HG03039 (cell line): ENCODE measurements at regions not wholly inside any gene's neighbourhood (a gene's known extent, or its start where the extent isn't known, plus 50 kb on each side); places are given as distances from the start of the nearest gene placed in this dataset.
"Not testable (repeated sequence)": the region's sequence is repeated elsewhere in the genome, so short reads cannot be mapped to it uniquely, and the experiment has no call there.

Experiments used
- ATAC-seq: cut with Tn5 transposase; IDR thresholded peaks from one replicate; pipeline ENCODE4 v1.9.1; 2021; ENCODE audit warnings: mild to moderate bottlenecking, moderate library complexity; ENCODE audit not compliant: unreplicated experiment

DNA sequence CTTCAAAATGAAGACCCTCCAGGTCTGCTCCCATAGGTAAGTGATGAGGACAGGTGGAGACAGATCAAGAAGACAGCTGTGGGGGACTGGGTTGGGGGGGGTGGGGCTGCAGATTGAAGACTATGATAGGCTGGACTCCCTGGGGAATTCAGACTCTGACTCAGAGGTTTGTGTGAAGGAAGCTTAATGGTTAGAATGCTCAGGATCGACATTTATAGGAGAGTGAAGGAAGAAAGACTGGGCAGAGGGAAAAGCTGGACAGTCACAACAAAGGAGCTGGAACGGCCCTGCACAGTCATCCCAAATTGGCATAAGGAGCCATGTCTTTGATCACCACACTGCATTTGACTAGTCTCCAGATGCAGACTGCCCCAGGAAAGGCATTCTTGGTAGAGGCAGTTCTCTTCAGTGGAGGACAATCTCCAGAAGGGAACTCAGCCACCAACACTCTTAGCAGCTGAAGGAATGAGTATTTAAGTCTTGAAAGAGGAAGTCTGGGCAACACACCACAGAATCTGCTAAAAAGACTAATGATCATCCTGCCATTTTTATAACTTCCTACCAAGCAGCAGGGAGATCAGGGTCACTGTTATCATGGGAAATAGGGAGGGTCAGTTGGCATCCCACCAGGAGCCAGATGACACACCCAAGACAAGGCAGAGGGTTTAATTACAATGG is 120.0 kb upstream of the ZC3H11B start:
- no peak for ATAC-seq

GRCh38 chr1:219731771-219732170 is 118.9 kb upstream of the ZC3H11B start:
- no peak for ATAC-seq

DNA sequence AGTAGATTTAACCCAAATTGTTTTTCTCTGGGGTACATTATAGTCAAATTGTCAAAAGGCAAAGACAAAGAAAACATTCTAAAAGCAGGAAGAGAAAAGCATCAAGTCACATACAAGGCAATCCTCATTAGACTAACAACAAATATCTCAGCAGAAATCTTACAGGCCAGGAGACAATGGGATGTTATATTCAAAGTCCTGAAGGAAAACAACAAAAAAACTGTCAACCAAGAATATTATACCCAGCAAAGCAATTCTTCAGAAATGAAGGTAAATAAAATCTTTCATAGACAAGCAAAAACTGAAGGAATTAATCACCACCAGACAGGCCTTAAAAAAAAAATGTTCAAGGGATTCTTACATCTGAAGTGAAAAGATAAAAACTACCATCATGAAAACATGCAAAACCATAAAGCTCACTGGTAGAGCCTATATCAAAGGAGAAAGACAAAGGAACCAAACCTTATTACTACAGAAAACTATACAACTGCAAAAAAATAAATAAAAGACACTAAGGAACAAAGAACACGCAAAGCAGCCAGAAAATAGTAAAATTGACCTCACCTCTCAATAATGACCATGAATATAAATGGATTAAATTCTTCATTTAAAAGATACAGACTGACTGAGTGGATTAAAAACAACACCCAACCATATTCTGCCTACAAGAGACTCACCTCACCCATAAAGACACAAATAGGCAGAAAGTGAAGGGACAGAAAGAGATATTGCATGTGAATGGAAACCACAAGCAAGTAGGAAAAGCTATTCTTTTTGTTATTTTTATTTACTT is 113.8 kb upstream of the ZC3H11B start:
- ATAC-seq: no peak

DNA sequence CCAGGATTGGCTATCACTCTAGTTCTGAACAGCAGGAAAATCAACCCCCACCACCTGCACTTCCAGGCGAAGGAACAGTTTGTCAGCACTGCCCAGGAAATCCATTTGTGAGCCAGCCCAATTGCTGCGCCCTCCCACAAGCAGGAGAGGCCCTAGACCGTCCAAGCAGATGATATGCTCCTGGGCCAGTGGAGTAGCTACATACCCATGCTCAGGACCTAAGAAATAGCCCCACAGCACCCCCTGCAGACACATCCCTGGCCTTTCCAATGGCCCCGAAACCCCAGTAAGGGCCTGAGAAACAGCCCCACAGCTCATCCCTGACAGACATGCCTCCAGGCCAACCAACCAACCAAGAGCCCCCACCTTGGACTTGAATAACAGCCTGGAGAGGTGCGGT is 111.5 kb upstream of the ZC3H11B start:
- ATAC-seq: no peak

DNA sequence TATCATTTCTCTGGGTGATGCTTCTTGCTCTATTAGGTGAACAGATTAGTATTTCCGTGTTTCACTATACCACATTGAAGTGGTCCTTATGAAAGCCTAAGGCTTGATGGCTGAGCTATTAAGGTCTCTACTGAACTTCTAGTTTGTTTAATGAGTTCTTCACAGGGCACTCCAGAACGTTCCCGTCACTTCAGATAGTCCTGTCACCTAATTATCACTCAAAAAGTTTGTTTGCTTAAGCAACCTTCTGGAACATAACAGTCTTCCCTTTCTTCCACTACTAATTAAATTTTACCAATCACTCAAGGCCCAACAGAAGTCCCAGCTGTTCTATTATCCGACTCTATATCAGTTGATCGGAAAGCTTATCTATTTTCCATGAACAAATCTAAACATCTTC is 104.6 kb upstream of the ZC3H11B start:
- no peak for ATAC-seq

- no peak for ATAC-seq
Measured at GRCh38 chr1:219716611-219717114, 103.8 kb upstream of the ZC3H11B start.

- ATAC-seq: no peak
Measured at GRCh38 chr1:219713981-219714381, 101.1 kb upstream of the ZC3H11B start.

DNA sequence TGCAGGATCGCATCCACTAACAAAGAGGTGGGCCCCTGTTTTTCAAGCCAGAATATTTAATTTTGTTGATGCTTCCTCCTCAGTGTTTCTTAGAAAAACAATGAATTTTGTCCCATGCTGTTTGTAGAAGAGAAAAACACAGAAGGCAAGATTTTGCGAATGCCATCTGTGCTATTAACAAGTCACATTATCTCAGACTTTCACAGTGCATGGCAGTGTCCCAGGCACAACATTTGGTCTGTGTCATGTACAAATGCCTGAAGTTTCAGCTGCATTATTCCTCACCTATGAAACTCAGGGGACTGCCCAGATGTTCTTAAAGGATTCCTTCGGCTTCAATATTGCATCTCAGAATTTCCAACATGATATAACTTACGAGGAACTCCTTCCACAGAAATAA is 99.6 kb upstream of the ZC3H11B start:
- no peak for ATAC-seq

- ATAC-seq: no peak
Measured at GRCh38 chr1:219710529-219711194, 97.8 kb upstream of the ZC3H11B start.

DNA sequence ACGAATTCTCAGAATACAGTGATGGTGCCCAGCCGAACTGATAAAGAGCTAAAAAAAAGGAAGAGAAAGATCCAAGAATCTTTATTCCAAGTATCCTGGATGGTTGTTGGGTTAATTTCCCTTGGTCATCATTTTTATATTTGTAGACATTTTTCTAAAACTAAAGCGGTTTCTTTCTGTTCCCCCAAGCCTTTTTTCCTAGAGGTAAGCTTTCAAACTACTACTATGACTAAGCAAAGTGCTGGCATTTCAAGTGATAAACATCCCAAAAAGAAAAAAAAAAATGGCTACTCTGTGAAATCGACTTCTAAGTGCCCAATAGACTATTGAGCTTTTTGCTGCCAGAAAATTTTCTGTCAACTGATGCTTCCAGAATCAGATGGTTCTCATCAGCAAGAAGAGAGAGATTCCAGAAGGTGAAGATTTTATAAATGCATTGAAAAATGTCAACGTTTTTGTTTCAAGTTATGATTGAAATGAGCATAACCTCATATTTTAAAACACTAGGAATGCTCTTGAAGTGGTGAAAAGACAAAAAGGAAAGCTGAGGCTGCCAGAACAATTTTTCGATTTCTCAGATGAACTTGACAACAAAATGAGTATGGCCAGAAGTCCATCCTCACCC is 96.1 kb upstream of the ZC3H11B start:
- no peak for ATAC-seq

DNA sequence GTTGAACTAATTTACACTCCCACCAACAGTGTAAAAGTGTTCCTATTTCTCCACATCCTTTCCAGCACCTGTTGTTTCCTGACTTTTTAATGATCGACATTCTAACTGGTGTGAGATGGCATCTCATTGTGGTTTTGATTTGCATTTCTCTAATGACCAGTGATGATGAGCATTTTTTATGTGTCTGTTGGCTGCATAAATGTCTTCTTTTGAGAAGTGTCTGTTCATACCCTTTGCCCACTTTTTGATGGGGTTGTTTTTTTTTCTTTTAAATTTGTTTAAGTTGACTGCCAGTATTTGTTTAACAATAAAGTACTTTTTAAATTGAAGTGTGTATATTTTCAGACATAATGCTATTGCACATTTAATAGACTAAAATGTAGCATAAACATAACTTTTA is 95.0 kb upstream of the ZC3H11B start:
- ATAC-seq: not testable (repeated sequence)

GRCh38 chr1:219704331-219704730 is 91.4 kb upstream of the ZC3H11B start:
- not testable (repeated sequence) for ATAC-seq

- ATAC-seq: no peak
Measured at GRCh38 chr1:219703368-219703639, 90.4 kb upstream of the ZC3H11B start.

DNA sequence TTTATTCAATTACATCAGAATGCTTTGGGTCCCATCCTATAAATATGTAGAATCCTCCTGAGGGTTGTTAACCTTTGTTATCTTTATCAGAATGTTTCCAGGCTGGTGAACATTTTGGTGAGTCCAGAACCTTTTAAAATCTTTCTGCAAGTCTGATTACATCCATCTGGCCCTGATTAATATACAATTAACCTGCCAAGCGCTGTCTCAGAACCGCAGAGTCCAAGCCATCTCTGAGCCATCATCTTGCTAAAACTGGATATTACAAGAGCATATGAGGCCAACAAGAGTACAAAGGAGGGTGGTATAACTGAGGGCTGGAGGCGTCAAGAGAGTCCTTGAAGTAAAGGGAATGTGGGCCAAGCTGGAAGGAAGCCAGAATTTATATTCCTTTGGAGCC is 88.6 kb upstream of the ZC3H11B start:
- no peak for ATAC-seq

- ATAC-seq: no peak
Measured at GRCh38 chr1:219699870-219700269, 87.0 kb upstream of the ZC3H11B start.

DNA sequence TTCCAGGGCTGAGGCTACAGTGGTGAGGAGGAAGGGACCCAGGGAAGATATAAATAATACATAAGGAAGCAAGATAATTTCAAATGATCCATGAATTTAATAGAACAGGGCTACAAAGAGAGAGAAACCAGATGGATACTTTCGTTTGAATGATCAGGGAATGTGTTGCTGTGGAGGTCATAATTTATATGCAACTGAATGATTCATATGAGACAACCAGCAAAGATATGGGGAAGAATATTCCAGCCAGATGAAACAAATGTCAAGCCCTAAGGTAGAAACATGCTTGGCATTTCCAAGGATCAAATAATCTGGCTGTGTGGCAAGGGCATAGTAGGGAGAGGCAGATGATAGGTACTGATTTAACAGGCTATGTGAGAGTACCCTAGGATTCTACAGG is 84.8 kb upstream of the ZC3H11B start:
- ATAC-seq: no peak

DNA sequence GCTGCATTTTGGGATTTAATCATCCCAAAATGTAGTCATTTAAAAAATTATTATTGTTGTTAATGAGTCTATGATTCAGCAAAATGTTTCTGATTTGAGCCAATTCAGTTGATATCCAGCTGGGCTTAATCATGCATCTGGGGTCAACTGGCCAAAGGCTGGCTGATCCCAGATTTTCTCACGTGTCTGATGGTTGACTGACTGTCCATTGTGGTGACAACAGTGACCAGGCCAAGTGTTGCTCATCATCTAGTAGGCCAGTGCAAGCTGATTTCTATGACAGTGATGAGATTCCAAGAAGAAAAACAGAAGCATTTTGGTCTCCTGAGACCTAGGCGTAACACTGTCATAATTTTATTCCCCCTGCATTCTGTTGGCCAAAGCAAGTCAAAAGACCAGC is 80.1 kb upstream of the ZC3H11B start:
- no peak for ATAC-seq

DNA sequence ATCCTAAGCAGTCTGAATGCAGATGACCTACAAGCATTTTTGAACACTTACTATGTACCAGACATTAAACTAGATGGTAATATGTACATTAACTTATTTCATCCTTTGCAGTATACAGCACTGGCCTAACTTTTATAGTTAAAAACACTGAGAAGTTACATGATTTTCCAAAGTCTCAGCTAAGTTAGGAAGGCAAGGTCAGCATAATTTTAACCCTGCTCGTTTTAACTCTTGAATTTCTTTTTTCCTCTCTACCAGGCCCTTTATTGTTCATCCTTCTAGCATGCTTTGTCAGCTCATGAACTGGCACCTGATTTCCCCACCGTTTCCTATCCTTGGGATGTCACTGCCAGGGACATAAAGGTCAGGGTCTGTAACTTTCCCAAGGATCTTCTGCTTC is 76.9 kb upstream of the ZC3H11B start:
- no peak for ATAC-seq

- no peak for ATAC-seq
Measured at GRCh38 chr1:219687779-219688178, 74.9 kb upstream of the ZC3H11B start.

GRCh38 chr1:219686171-219686570 is 73.3 kb upstream of the ZC3H11B start:
- ATAC-seq: no peak

- no peak for ATAC-seq
Measured at GRCh38 chr1:219682788-219683187, 69.9 kb upstream of the ZC3H11B start.

DNA sequence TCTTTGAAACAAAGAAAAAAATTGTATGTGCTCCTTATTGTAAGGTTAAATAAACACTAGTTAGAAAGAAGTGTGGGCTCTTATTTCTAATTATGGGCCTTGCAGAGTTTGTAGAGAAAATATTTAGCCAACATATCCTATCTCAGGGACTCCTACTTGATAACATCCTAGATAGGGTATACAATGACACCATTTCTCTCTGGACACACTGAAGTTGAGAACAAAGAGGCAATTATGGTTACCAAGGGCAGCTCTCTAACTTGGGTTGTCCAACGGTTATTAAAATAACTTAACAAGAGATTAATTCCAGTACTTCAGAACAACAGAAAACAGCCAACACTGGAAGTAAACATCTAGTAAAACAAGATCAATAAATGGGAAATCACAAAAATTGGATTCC is 69.0 kb upstream of the ZC3H11B start:
- no peak for ATAC-seq
